HepG2 (cell line): ENCODE measurements at regions not wholly inside any gene's neighbourhood (a gene's known extent, or its start where the extent isn't known, plus 50 kb on each side); places are given as distances from the start of the nearest gene placed in this dataset.

Experiments
- ARNTL ChIP-seq: sonication (generic); formaldehyde crosslinking; IDR thresholded peaks from 2 replicates; pipeline ENCODE4 v1.4.0; 2020; ENCODE audit warnings: mild to moderate bottlenecking, missing genetic modification reagents
- ATF3 ChIP-seq: sonication (generic); formaldehyde crosslinking; IDR thresholded peaks from 2 replicates; pipeline ENCODE4 v1.4.0; 2020; ENCODE audit warnings: missing genetic modification reagents
- ATF5 ChIP-seq: sonication (generic); formaldehyde crosslinking; IDR thresholded peaks from 2 replicates; pipeline ENCODE4 v1.4.0; 2020; ENCODE audit warnings: mild to moderate bottlenecking, low read depth, missing genetic modification reagents
- ATRX ChIP-seq: sonication (generic); formaldehyde crosslinking; IDR thresholded peaks from 2 replicates; pipeline ENCODE4 v1.4.0; 2020; ENCODE audit warnings: missing genetic modification reagents, borderline replicate concordance
- CC2D1A ChIP-seq: sonication (generic); formaldehyde crosslinking; IDR thresholded peaks from 2 replicates; pipeline ENCODE4 v1.8.1; 2023; ENCODE audit warnings: mild to moderate bottlenecking, missing genetic modification reagents
- CERS6 ChIP-seq: sonication (generic); formaldehyde crosslinking; IDR thresholded peaks from 2 replicates; pipeline ENCODE4 v1.5.0; 2020; ENCODE audit warnings: missing genetic modification reagents
- DDIT3 ChIP-seq: sonication (generic); formaldehyde crosslinking; IDR thresholded peaks from 2 replicates; pipeline ENCODE4 v1.4.0; 2020; ENCODE audit warnings: mild to moderate bottlenecking, missing genetic modification reagents
- GATA4 ChIP-seq: sonication (generic); IDR thresholded peaks from 2 replicates; pipeline ENCODE4 v1.6.1; 2016; ENCODE audit warnings: antibody characterized with exemption, low read depth, borderline replicate concordance
- HMG20A ChIP-seq: IDR thresholded peaks from 2 replicates; pipeline ENCODE4 v1.6.1; 2016; ENCODE audit warnings: borderline replicate concordance
- HOXA5 ChIP-seq: sonication (generic); formaldehyde crosslinking; IDR thresholded peaks from 2 replicates; pipeline ENCODE4 v1.4.0; 2020; ENCODE audit warnings: missing genetic modification reagents
- KDM2A ChIP-seq: sonication (generic); formaldehyde crosslinking; IDR thresholded peaks from 2 replicates; pipeline ENCODE4 v1.4.0; 2020; ENCODE audit warnings: low read depth, missing genetic modification reagents, borderline replicate concordance
- MXD1 ChIP-seq: sonication (generic); formaldehyde crosslinking; IDR thresholded peaks from 2 replicates; pipeline ENCODE4 v1.4.0; 2020; ENCODE audit warnings: mild to moderate bottlenecking, missing genetic modification reagents
- NR2F2 ChIP-seq: IDR thresholded peaks from 2 replicates; pipeline ENCODE4 v1.6.1; 2012; ENCODE audit warnings: low read depth, inconsistent platforms, borderline replicate concordance
- NRL ChIP-seq: sonication (generic); formaldehyde crosslinking; IDR thresholded peaks from 2 replicates; pipeline ENCODE4 v1.5.0; 2020; ENCODE audit warnings: missing genetic modification reagents, mild to moderate bottlenecking, moderate library complexity, borderline replicate concordance
- RFXAP ChIP-seq: sonication (generic); formaldehyde crosslinking; IDR thresholded peaks from 2 replicates; pipeline ENCODE4 v1.4.0; 2020; ENCODE audit warnings: missing genetic modification reagents, borderline replicate concordance
- SMAD3 ChIP-seq: sonication (generic); formaldehyde crosslinking; IDR thresholded peaks from 2 replicates; pipeline ENCODE4 v1.4.0; 2020; ENCODE audit warnings: missing genetic modification reagents
- TCF7L2 ChIP-seq: IDR thresholded peaks from 2 replicates; pipeline ENCODE4 v1.6.1; 2011; ENCODE audit warnings: mild to moderate bottlenecking, low read depth, low read length, moderate library complexity
- ZFX ChIP-seq: sonication (generic); formaldehyde crosslinking; IDR thresholded peaks from 2 replicates; pipeline ENCODE4 v1.4.0; 2020; ENCODE audit warnings: mild to moderate bottlenecking, low read depth, missing genetic modification reagents, moderate library complexity
- ZGPAT ChIP-seq: IDR thresholded peaks from 2 replicates; pipeline ENCODE4 v1.6.1; 2016; ENCODE audit warnings: mild to moderate bottlenecking
- ZNF274 ChIP-seq: sonication (generic); formaldehyde crosslinking; IDR thresholded peaks from 2 replicates; pipeline ENCODE4 v1.5.1; 2020; ENCODE audit warnings: mild to moderate bottlenecking, missing genetic modification reagents
- ZNF333 ChIP-seq: sonication (generic); formaldehyde crosslinking; IDR thresholded peaks from 2 replicates; pipeline ENCODE4 v1.4.0; 2020; ENCODE audit warnings: mild to moderate bottlenecking, missing genetic modification reagents, borderline replicate concordance
- ZNF430 ChIP-seq: sonication (generic); formaldehyde crosslinking; IDR thresholded peaks from 2 replicates; pipeline ENCODE4 v1.9.0; 2021; ENCODE audit warnings: mild to moderate bottlenecking, missing genetic modification reagents
- ZNF431 ChIP-seq: sonication (generic); formaldehyde crosslinking; IDR thresholded peaks from 2 replicates; pipeline ENCODE4 v1.9.0; 2022; ENCODE audit warnings: missing genetic modification reagents, low read depth, mild to moderate bottlenecking, borderline replicate concordance
- ZNF562 ChIP-seq: sonication (generic); formaldehyde crosslinking; IDR thresholded peaks from 2 replicates; pipeline ENCODE4 v1.8.0; 2022; ENCODE audit warnings: missing genetic modification reagents, borderline replicate concordance
- ZNF704 ChIP-seq: sonication (generic); formaldehyde crosslinking; IDR thresholded peaks from 2 replicates; pipeline ENCODE4 v1.8.1; 2023; ENCODE audit warnings: mild to moderate bottlenecking, inconsistent platforms, moderate library complexity, missing genetic modification reagents, borderline replicate concordance
- ZNF749 ChIP-seq: sonication (generic); formaldehyde crosslinking; IDR thresholded peaks from 2 replicates; pipeline ENCODE4 v1.8.0; 2022; ENCODE audit warnings: mild to moderate bottlenecking, missing genetic modification reagents, moderate library complexity, borderline replicate concordance
- ZNF792 ChIP-seq: IDR thresholded peaks from 2 replicates; pipeline ENCODE4 v1.6.1; 2016

- TF ChIP-seq NRL (CRISPR knock-in tag) (no peak), ZNF562 (no peak), ATF3 (CRISPR knock-in tag) (peak; percentile 83; the same call in 1 of the 2 replicates), TCF7L2 (no peak), MXD1 (no peak), DDIT3 (no peak), CC2D1A (no peak), SMAD3 (CRISPR knock-in tag) (0 out of 2 replicates have a peak, but pooled peaks have one; percentile 55), NR2F2 (peak; percentile 82), HOXA5 (no peak), ZNF749 (CRISPR knock-in tag) (no peak), KDM2A (CRISPR knock-in tag) (no peak), ATRX (CRISPR knock-in tag) (no peak), HMG20A (peak; percentile 85; the same call in 1 of the 2 replicates), ZFX (no peak), ZNF430 (CRISPR knock-in tag) (no peak), ZNF274 (CRISPR knock-in tag) (no peak), CERS6 (CRISPR knock-in tag) (no peak), ATF5 (CRISPR knock-in tag) (no peak), GATA4 (peak; percentile 76; the same call in 1 of the 2 replicates), ZNF704 (no peak), ZGPAT (peak; percentile 55; the same call in 1 of the 2 replicates), ZNF333 (no peak), RFXAP (CRISPR knock-in tag) (no peak), ZNF431 (CRISPR knock-in tag) (no peak), ARNTL (CRISPR knock-in tag) (no peak), ZNF792 (CRISPR knock-in tag) (peak; percentile 86)
These were observed 66.4 kb upstream of the ARHGAP5 start (continued) for GRCh38 chr14:32010604-32011125.
